Mesendoderm (in vitro differentiated cells): ENCODE measurements at regions not wholly inside any gene's neighbourhood (a gene's known extent, or its start where the extent isn't known, plus 50 kb on each side); places are given as distances from the start of the nearest gene placed in this dataset.

Experiments used
- DNase-seq: peaks from one replicate; pipeline ENCODE4 v3.0.0; 2013
- H2AK5ac ChIP-seq: 2 replicates; pipeline ENCODE4 v1.6.1; 2013; ENCODE audit warnings: low read length, inconsistent platforms
- H2BK120ac ChIP-seq: 2 replicates; pipeline ENCODE4 v1.6.1; 2013; ENCODE audit warnings: low read depth, mild to moderate bottlenecking, low read length, moderate library complexity, mixed read lengths
- H2BK15ac ChIP-seq: replicated peaks from 2 replicates; pipeline ENCODE4 v1.6.1; 2013; ENCODE audit warnings: low read depth, mild to moderate bottlenecking, moderate library complexity
- H2BK5ac ChIP-seq: 2 replicates; pipeline ENCODE4 v1.6.1; 2013; ENCODE audit warnings: low read length, inconsistent platforms
- H3K18ac ChIP-seq: 2 replicates; pipeline ENCODE4 v1.6.1; 2013; ENCODE audit warnings: mild to moderate bottlenecking, low read length, mixed read lengths
- H3K23ac ChIP-seq: one replicate; pipeline ENCODE4 v1.6.1; 2013; ENCODE audit warnings: low read length
- H3K27ac ChIP-seq: 2 replicates; pipeline ENCODE4 v1.5.1; 2013; ENCODE audit warnings: low read depth, mild to moderate bottlenecking, inconsistent platforms, low read length, moderate library complexity
- H3K27me3 ChIP-seq: 2 replicates; pipeline ENCODE4 v1.6.1; 2013; ENCODE audit warnings: low read length, control low read depth, mild to moderate bottlenecking, inconsistent platforms; ENCODE audit not compliant: insufficient read depth, poor library complexity
- H3K36me3 ChIP-seq: 2 replicates; pipeline ENCODE4 v1.6.1; 2013; ENCODE audit warnings: low read length, inconsistent platforms; ENCODE audit not compliant: control insufficient read depth, insufficient read depth
- H3K4ac ChIP-seq: one replicate; pipeline ENCODE4 v1.6.1; 2013; ENCODE audit warnings: low read depth, mild to moderate bottlenecking, low read length, moderate library complexity
- H3K4me1 ChIP-seq: 2 replicates; pipeline ENCODE4 v1.6.1; 2013; ENCODE audit warnings: low read depth, low read length, inconsistent platforms; ENCODE audit not compliant: control insufficient read depth
- H3K4me2 ChIP-seq: 2 replicates; pipeline ENCODE4 v1.6.1; 2013; ENCODE audit warnings: low read length
- H3K4me3 ChIP-seq: 2 replicates; pipeline ENCODE4 v1.5.1; 2013; ENCODE audit warnings: mild to moderate bottlenecking, low read length
- H3K56ac ChIP-seq: one replicate; pipeline ENCODE4 v1.6.1; 2013; ENCODE audit warnings: low read length
- H3K79me1 ChIP-seq: 2 replicates; pipeline ENCODE4 v1.6.1; 2013; ENCODE audit warnings: low read length, inconsistent platforms
- H3K79me2 ChIP-seq: 2 replicates; pipeline ENCODE4 v1.6.1; 2013; ENCODE audit warnings: mild to moderate bottlenecking, low read length; ENCODE audit not compliant: control insufficient read depth, insufficient read depth
- H3K9ac ChIP-seq: 2 replicates; pipeline ENCODE4 v1.6.1; 2013; ENCODE audit warnings: low read length, inconsistent platforms
- H4K5ac ChIP-seq: one replicate; pipeline ENCODE4 v1.6.1; 2013; ENCODE audit warnings: low read length
- H4K8ac ChIP-seq: one replicate; pipeline ENCODE4 v1.6.1; 2013; ENCODE audit warnings: low read depth, mild to moderate bottlenecking, control low read depth, low read length, moderate library complexity
- WGBS: extraction: QIAGEN DNeasy Blood & Tissue Kit; methylation state at CpG from one replicate; pipeline ENCODE4 v1.1.7; 2013; ENCODE audit warnings: low lambda C conversion rate, missing lambda C conversion rate; ENCODE audit not compliant: insufficient coverage; ENCODE audit errors: extremely low coverage; 5-methylcytosine and 5-hydroxymethylcytosine counted together

- no peak overlapping the region for H3K18ac ChIP-seq
- H2AK5ac ChIP-seq, result no peak overlapping the region
- no peak overlapping the region for H3K23ac ChIP-seq
- no peak overlapping the region for H4K8ac ChIP-seq
- no peak for DNase-seq
- H3K27ac ChIP-seq, result no peak overlapping the region
- no peak overlapping the region for H3K9ac ChIP-seq
- no peak overlapping the region for H2BK5ac ChIP-seq
- no peak overlapping the region for H2BK15ac ChIP-seq
- H3K27me3 ChIP-seq, result no peaks in the 10 kb centered on the region
- no peaks in the 10 kb centered on the region for H3K4me1 ChIP-seq
- H2BK120ac ChIP-seq, result no peak overlapping the region
- H3K79me1 ChIP-seq, result no peaks in the 10 kb centered on the region
- H3K4ac ChIP-seq, result no peak overlapping the region
- no peaks in the 10 kb centered on the region for H3K79me2 ChIP-seq
- no peak overlapping the region for H3K56ac ChIP-seq
- no CpG with 5 or more reads among the region's 14 CpGs for WGBS
- no peaks in the 10 kb centered on the region for H3K36me3 ChIP-seq
- no peak overlapping the region for H4K5ac ChIP-seq
- H3K4me3 ChIP-seq, result no peak overlapping the region
- H3K4me2 ChIP-seq, result no peak overlapping the region
These were observed 152.4 kb downstream of the TRIM29 start for GRCh38 chr11:119985551-119985950.

GRCh38 chr11:119983816-119984215 lies 154.1 kb downstream of the TRIM29 start:
- DNase-seq, result no peak
- no peak overlapping the region for H2BK120ac ChIP-seq
- H3K79me1 ChIP-seq, result no peaks in the 10 kb centered on the region
- no peak overlapping the region for H3K4me3 ChIP-seq
- WGBS, result no CpG with 5 or more reads among the region's 8 CpGs
- H4K8ac ChIP-seq, result no peak overlapping the region
- H3K23ac ChIP-seq, result no peak overlapping the region
- no peak overlapping the region for H2BK15ac ChIP-seq
- H3K27ac ChIP-seq, result no peak overlapping the region
- no peak overlapping the region for H2BK5ac ChIP-seq
- H3K36me3 ChIP-seq, result no peaks in the 10 kb centered on the region
- H3K27me3 ChIP-seq, result no peaks in the 10 kb centered on the region
- no peak overlapping the region for H4K5ac ChIP-seq
- no peaks in the 10 kb centered on the region for H3K79me2 ChIP-seq
- no peak overlapping the region for H3K56ac ChIP-seq
- no peak overlapping the region for H3K9ac ChIP-seq
- no peaks in the 10 kb centered on the region for H3K4me1 ChIP-seq
- no peak overlapping the region for H3K4me2 ChIP-seq
- no peak overlapping the region for H2AK5ac ChIP-seq
- no peak overlapping the region for H3K18ac ChIP-seq
- no peak overlapping the region for H3K4ac ChIP-seq

- H4K8ac ChIP-seq, result no peak overlapping the region
- H3K56ac ChIP-seq, result no peak overlapping the region
- H2BK5ac ChIP-seq, result no peak overlapping the region
- no peak overlapping the region for H3K23ac ChIP-seq
- H2BK120ac ChIP-seq, result no peak overlapping the region
- no CpG with 5 or more reads among the region's 5 CpGs for WGBS
- H3K18ac ChIP-seq, result no peak overlapping the region
- H4K5ac ChIP-seq, result no peak overlapping the region
- no peak overlapping the region for H3K4me3 ChIP-seq
- no peaks in the 10 kb centered on the region for H3K27me3 ChIP-seq
- H3K4me1 ChIP-seq, result no peaks in the 10 kb centered on the region
- no peak overlapping the region for H2BK15ac ChIP-seq
- H2AK5ac ChIP-seq, result no peak overlapping the region
- no peak overlapping the region for H3K27ac ChIP-seq
- H3K4ac ChIP-seq, result no peak overlapping the region
- H3K9ac ChIP-seq, result no peak overlapping the region
- no peak for DNase-seq
- H3K4me2 ChIP-seq, result no peak overlapping the region
- H3K36me3 ChIP-seq, result no peaks in the 10 kb centered on the region
- no peaks in the 10 kb centered on the region for H3K79me1 ChIP-seq
- H3K79me2 ChIP-seq, result no peaks in the 10 kb centered on the region
These were observed 154.6 kb downstream of the TRIM29 start for GRCh38 chr11:119983240-119983732.

- no peak overlapping the region for H3K27ac ChIP-seq
- H3K27me3 ChIP-seq, result no peaks in the 10 kb centered on the region
- H3K36me3 ChIP-seq, result no peaks in the 10 kb centered on the region
- H3K4me1 ChIP-seq, result no peaks in the 10 kb centered on the region
- H4K5ac ChIP-seq, result no peak overlapping the region
- H2BK15ac ChIP-seq, result no peak overlapping the region
- no peak overlapping the region for H3K4me2 ChIP-seq
- H3K9ac ChIP-seq, result no peak overlapping the region
- H2BK120ac ChIP-seq, result no peak overlapping the region
- H3K23ac ChIP-seq, result no peak overlapping the region
- no peak overlapping the region for H3K4ac ChIP-seq
- H3K79me2 ChIP-seq, result no peaks in the 10 kb centered on the region
- H4K8ac ChIP-seq, result no peak overlapping the region
- H2BK5ac ChIP-seq, result no peak overlapping the region
- H2AK5ac ChIP-seq, result no peak overlapping the region
- H3K18ac ChIP-seq, result no peak overlapping the region
- no peaks in the 10 kb centered on the region for H3K79me1 ChIP-seq
- no peak for DNase-seq
- no CpG with 5 or more reads among the region's 16 CpGs for WGBS
- no peak overlapping the region for H3K56ac ChIP-seq
- H3K4me3 ChIP-seq, result no peak overlapping the region
These were observed 155.2 kb downstream of the TRIM29 start for GRCh38 chr11:119982517-119983239.

GRCh38 chr11:119980431-119980830 lies 157.5 kb downstream of the TRIM29 start:
- Histone ChIP-seq H2AK5ac (no peak overlapping the region), H3K4ac (no peak overlapping the region), H2BK5ac (no peak overlapping the region), H3K36me3 (no peaks in the 10 kb centered on the region), H3K23ac (no peak overlapping the region), H4K5ac (no peak overlapping the region), H3K27ac (no peak overlapping the region), H3K56ac (no peak overlapping the region), H3K18ac (no peak overlapping the region), H3K4me2 (no peak overlapping the region), H3K79me2 (no peaks in the 10 kb centered on the region), H3K4me1 (no peaks in the 10 kb centered on the region), H3K79me1 (no peaks in the 10 kb centered on the region), H3K4me3 (no peak overlapping the region), H2BK120ac (no peak overlapping the region), H3K9ac (no peak overlapping the region), H2BK15ac (no peak overlapping the region), H4K8ac (no peak overlapping the region), H3K27me3 (no peaks in the 10 kb centered on the region)
- no CpG with 5 or more reads among the region's 11 CpGs for whole genome bisulfite sequencing
- no peak for DNase-seq

GRCh38 chr11:119979701-119980100 lies 158.2 kb downstream of the TRIM29 start:
- no peak overlapping the region for H3K9ac ChIP-seq
- H4K5ac ChIP-seq, result no peak overlapping the region
- no peak overlapping the region for H3K4me2 ChIP-seq
- WGBS, result no CpG with 5 or more reads among the region's 5 CpGs
- H3K4me1 ChIP-seq, result peaks cover 4% of the 10 kb centered on the region
- no peak overlapping the region for H4K8ac ChIP-seq
- no peak overlapping the region for H2AK5ac ChIP-seq
- no peaks in the 10 kb centered on the region for H3K79me2 ChIP-seq
- H3K79me1 ChIP-seq, result no peaks in the 10 kb centered on the region
- H3K4me3 ChIP-seq, result no peak overlapping the region
- no peak overlapping the region for H3K18ac ChIP-seq
- no peak overlapping the region for H3K4ac ChIP-seq
- no peak overlapping the region for H2BK15ac ChIP-seq
- no peak overlapping the region for H3K56ac ChIP-seq
- no peaks in the 10 kb centered on the region for H3K27me3 ChIP-seq
- no peak overlapping the region for H2BK5ac ChIP-seq
- H3K27ac ChIP-seq, result no peak overlapping the region
- H3K23ac ChIP-seq, result no peak overlapping the region
- no peak overlapping the region for H2BK120ac ChIP-seq
- no peak for DNase-seq
- no peaks in the 10 kb centered on the region for H3K36me3 ChIP-seq
